Common myeloid progenitor, CD34-positive (primary cell): ENCODE measurements at regions not wholly inside any gene's neighbourhood (a gene's known extent, or its start where the extent isn't known, plus 50 kb on each side); places are given as distances from the start of the nearest gene placed in this dataset.

Experiments
- CTCF ChIA-PET: fragments of 350-600 bp; sonication (Branson Sonifier 250); formaldehyde crosslinking; loops from one replicate; lab custom pipeline; 2021; ENCODE audit warnings: antibody characterized with exemption; lab: Charles Lee
- POLR2A ChIA-PET: fragments of 350-600 bp; sonication (Branson Sonifier 250); formaldehyde crosslinking; loops from one replicate; lab custom pipeline; 2021; ENCODE audit warnings: antibody characterized with exemption; lab: Charles Lee
- DNase-seq, 3 donors: peaks; one replicate each; pipeline versions ENCODE4 v3.0.0 to v3.0.0-alpha.2; 2013
- H3K27ac ChIP-seq, 2 experiments: 1 replicate in 1 of 2; 2 replicates in 1 of 2; pipeline ENCODE4 v1.7.0; 2013; ENCODE audit warnings: inconsistent platforms in 2 of 2, low read length in 2 of 2, mild to moderate bottlenecking in 2 of 2, low read depth in 1 of 2, moderate library complexity in 1 of 2; ENCODE audit not compliant: severe bottlenecking in 2 of 2, insufficient read depth in 1 of 2, poor library complexity in 1 of 2
- H3K27me3 ChIP-seq, 5 experiments: replicated peaks in 2 of 5; 1 replicate in 3 of 5; 2 replicates in 2 of 5; pipeline versions ENCODE4 v1.6.1 to v1.7.0; 2013; ENCODE audit warnings: low read length in 4 of 5, mild to moderate bottlenecking in 2 of 5, moderate library complexity in 2 of 5, inconsistent platforms in 1 of 5; ENCODE audit not compliant: insufficient read depth in 5 of 5, control insufficient read depth in 4 of 5
- H3K36me3 ChIP-seq, 4 experiments: 1 replicate in 2 of 4; 2 replicates in 2 of 4; pipeline versions ENCODE4 v1.6.1 to v1.7.0; 2013; ENCODE audit warnings: low read length in 3 of 4, control low read depth in 1 of 4, mild to moderate bottlenecking in 1 of 4; ENCODE audit not compliant: control insufficient read depth in 4 of 4, insufficient read depth in 4 of 4
- H3K4me1 ChIP-seq, 4 experiments: 1 replicate in 3 of 4; 2 replicates in 1 of 4; pipeline versions ENCODE4 v1.6.1 to v1.7.1; 2013; ENCODE audit warnings: low read length in 3 of 4, mild to moderate bottlenecking in 3 of 4, control low read depth in 1 of 4, inconsistent platforms in 1 of 4, moderate library complexity in 1 of 4; ENCODE audit not compliant: control insufficient read depth in 4 of 4, insufficient read depth in 4 of 4; ENCODE audit errors: control extremely low read depth in 1 of 4
- H3K4me3 ChIP-seq, 7 experiments: 1 replicate in 4 of 7; 2 replicates in 3 of 7; pipeline versions ENCODE4 v1.5.1 to v1.7.0; 2013; ENCODE audit warnings: mild to moderate bottlenecking in 7 of 7, low read length in 6 of 7, moderate library complexity in 6 of 7, inconsistent platforms in 2 of 7, low read depth in 2 of 7, control low read depth in 1 of 7; ENCODE audit not compliant: insufficient read depth in 4 of 7, control insufficient read depth in 1 of 7; ENCODE audit errors: extremely low read depth in 1 of 7
- H3K9me3 ChIP-seq, 5 experiments: 1 replicate in 4 of 5; 2 replicates in 1 of 5; pipeline versions ENCODE4 v1.6.1 to v1.7.1; 2013; ENCODE audit warnings: low read length in 4 of 5, mild to moderate bottlenecking in 2 of 5, inconsistent platforms in 1 of 5, low read depth in 1 of 5, moderate library complexity in 1 of 5; ENCODE audit not compliant: control insufficient read depth in 4 of 5, insufficient read depth in 2 of 5; ENCODE audit errors: control extremely low read depth in 1 of 5
- WGBS: methylation state at CpG from one replicate; pipeline ENCODE4 v1.1.5; 2013; ENCODE audit not compliant: insufficient coverage; 5-methylcytosine and 5-hydroxymethylcytosine counted together

DNA sequence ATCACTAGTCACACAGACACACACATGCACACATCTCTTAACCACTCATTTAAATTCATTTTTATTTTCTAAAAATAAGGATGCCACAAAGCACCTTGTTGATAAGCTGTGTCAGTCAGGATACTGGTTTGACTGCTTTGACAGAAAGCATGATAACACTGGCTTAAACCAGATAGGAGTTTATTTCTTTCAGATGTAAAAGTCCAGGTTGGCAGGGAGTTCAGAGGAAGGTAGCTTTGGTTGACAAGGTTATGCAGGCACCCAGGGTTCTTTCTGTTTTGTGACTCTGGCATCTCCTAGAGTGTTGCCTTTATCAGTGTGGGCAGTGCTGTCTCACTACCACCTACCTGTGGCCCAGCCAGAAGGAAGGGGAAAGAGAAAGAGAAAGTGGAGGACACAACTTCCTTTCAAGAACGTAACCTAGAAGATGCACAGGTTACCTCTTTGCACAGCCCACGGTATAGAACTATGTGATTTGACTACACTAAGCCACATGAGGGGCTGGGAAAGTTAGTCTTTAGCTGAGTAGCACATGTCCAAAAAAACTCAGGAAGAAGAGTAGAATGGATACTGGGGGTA is 334.7 kb downstream of the OSTF1 start:
- no peak for DNase-seq
- no peaks in the 10 kb centered on the region for H3K36me3 ChIP-seq
- H3K4me3 ChIP-seq, result no peak overlapping the region
- H3K4me1 ChIP-seq, result no peaks in the 10 kb centered on the region
- POLR2A ChIA-PET, result no interaction called here
- CTCF ChIA-PET, result no interaction called here
- peaks cover 0 to 4% (median 0%) of the 10 kb centered on the region in 5 experiments for H3K27me3 ChIP-seq
- peaks cover 0 to 2% (median 0%) of the 10 kb centered on the region in 5 experiments for H3K9me3 ChIP-seq
- no peak overlapping the region for H3K27ac ChIP-seq
- WGBS, result 83% methylated on average over 1 of the region's 2 CpGs

DNA sequence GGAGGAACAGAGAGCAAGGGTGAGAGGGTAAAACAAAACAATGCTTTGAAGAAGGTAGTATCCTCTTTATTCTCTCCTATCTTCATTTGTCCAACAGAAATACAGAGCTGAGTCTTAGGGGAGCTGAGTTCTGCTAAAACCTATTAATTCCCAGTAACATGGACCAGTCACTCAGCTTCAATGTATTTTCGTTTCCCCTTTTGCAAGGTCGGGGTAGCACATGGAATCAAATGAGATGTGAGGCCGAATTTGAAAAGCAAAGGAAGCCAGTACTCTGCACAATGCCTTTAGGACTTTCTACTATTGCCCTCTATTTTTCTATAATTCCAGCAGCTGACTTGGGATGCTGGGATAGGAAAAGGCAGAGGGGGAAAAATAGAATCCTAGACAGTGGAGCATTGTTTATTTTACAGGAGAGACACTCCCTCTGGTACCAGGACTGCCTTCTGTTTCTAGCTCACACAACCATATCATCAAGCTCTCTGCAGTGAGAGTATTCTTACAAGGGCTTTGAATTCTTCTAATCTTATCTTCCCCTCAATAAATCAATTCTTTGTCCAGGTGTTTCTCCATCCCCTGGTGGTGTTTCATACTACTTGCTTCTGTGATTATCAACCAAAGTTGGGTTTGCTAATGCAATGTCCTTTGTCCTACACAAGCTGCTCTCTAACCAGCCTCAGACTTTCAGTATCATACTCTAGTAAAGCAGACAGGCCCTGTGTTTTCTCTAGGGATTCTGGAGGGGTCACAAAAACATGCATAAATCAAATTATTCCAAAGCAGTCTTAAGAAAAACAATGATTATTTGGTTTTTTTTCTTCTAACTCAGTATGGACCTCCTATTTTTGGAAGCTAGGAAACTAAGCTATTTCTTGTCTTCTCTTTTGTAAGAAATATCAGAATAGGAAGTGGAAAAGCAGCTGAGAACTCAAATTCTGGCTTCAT is 341.5 kb downstream of the OSTF1 start:
- no peak overlapping the region for H3K4me3 ChIP-seq
- 83% methylated on average over 1 of the region's 3 CpGs for WGBS
- H3K4me1 ChIP-seq, result no peaks in the 10 kb centered on the region
- H3K36me3 ChIP-seq, result no peaks in the 10 kb centered on the region
- H3K9me3 ChIP-seq, result no peaks in the 10 kb centered on the region
- DNase-seq, result no peak
- peaks cover 0 to 4% (median 0%) of the 10 kb centered on the region in 5 experiments for H3K27me3 ChIP-seq
- POLR2A ChIA-PET, result interaction anchor here (0.7 kb wide), 1 partner anchor 326 kb away, joined by 4 read pairs; no protein-coding TSS in a partner anchor
- CTCF ChIA-PET, result no interaction called here
- no peak overlapping the region for H3K27ac ChIP-seq

DNA sequence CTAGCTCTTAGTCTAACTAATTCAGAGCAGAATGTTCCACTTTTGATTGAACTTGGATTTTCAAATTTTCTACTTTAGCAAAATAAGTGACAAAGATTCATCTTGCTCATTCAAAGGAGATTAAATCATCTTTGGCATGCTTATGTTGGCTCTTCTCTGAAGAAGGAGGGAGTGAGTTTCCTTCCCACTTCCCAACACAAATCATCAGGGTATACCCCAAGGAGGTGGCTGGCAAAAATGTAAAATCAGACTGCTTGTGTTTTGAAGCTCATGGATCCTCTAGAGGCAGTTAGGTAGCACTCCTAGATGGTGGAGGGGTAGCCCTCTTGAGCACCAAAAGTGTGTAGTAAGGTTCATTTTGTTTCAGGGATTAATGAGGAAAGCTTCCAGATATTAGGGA is 343.1 kb downstream of the OSTF1 start:
- CTCF ChIA-PET, result interaction anchor here (1.2 kb wide), 1 partner anchor 50 kb away, joined by 3 read pairs; no protein-coding TSS in a partner anchor

DNA sequence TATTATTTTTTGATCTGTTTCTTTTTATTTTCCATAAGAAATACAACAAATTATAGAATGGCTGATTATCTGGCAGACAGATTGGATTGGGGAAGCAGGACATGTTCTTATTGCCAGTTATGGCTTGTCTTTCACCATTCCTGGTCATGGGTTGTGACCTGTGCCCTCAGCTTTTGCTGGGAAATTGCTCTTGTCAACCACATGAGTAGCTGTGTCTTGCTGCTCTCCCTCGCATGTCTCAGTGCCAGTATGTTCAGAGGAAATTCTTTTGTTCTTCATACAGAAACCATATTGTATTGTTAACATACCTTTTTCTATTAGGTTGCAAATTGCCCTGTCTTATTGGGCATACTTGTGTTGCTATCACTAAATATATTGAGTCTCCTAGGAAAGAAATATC is 344.1 kb downstream of the OSTF1 start:
- DNase-seq, result no peak
- Histone ChIP-seq H3K27ac (no peak overlapping the region), H3K27me3 (no peaks in the 10 kb centered on the region), H3K36me3 (no peaks in the 10 kb centered on the region), H3K4me3 (no peak overlapping the region), H3K4me1 (no peaks in the 10 kb centered on the region), H3K9me3 (no peaks in the 10 kb centered on the region)
- CTCF ChIA-PET, result interaction anchor here (1.2 kb wide), 1 partner anchor 49 kb away, joined by 3 read pairs; no protein-coding TSS in a partner anchor
- no CpG with 5 or more reads among the region's 1 CpG for WGBS
- POLR2A ChIA-PET, result no interaction called here

More for the DNA sequence above, 343.1 kb downstream of the OSTF1 start:
- Histone ChIP-seq H3K27ac (no peak overlapping the region), H3K9me3 (no peaks in the 10 kb centered on the region), H3K4me1 (no peaks in the 10 kb centered on the region), H3K27me3 (peaks cover 0 to 4% (median 0%) of the 10 kb centered on the region in 5 experiments), H3K36me3 (no peaks in the 10 kb centered on the region), H3K4me3 (no peak overlapping the region)
- POLR2A ChIA-PET, result no interaction called here
- no peak for DNase-seq

DNA sequence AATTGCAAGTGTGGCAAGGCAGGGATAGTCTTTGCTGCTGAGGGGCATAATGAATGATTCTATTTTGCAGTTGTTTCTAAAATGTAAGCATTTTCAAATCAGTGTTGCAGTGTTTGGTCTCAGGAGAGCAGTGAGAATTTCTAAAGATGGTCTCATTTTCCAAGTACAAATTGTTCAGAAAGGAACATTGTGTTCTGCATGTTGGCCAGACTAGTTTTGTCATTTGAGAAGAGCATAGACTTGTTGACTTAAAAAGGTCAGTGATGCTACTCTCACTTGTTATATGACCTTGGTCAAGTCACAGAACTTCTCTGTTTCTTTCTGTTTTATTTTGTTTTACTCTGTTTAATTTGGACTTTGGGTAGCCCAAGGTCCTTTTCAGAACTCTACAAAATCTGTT is 344.6 kb downstream of the OSTF1 start:
- CTCF ChIA-PET, result no interaction called here
- H3K27me3 ChIP-seq, result no peaks in the 10 kb centered on the region
- no peaks in the 10 kb centered on the region for H3K4me1 ChIP-seq
- H3K27ac ChIP-seq, result no peak overlapping the region
- no peak for DNase-seq
- no peaks in the 10 kb centered on the region for H3K9me3 ChIP-seq
- no peak overlapping the region for H3K4me3 ChIP-seq
- POLR2A ChIA-PET, result no interaction called here
- no peaks in the 10 kb centered on the region for H3K36me3 ChIP-seq

DNA sequence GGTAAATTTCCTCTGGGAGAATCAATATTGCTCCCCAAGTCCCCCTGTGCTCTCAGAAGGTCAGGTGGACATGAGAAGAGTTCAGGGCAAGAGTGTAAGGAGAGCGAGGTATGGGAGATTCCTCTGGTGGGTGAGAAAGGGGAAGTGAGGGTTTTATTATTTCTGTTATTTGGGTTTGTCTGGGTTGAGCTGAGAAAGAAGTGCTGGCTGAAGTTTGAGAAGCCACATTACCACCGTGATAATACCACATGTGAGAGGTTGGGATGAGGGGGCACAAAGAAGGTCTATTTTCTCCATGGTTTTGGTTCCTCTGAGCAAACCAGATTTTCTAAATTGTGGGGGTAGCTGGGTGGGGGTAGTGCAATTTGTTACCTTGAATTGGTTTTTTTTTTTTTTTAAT is 350.4 kb downstream of the OSTF1 start:
- H3K36me3 ChIP-seq, result no peaks in the 10 kb centered on the region
- 17% methylated on average over 1 of the region's 2 CpGs for WGBS
- no peaks in the 10 kb centered on the region for H3K27me3 ChIP-seq
- no peak overlapping the region for H3K4me3 ChIP-seq
- H3K4me1 ChIP-seq, result peaks cover 0 to 21% (median 10%) of the 10 kb centered on the region in 4 experiments
- no peak overlapping the region for H3K27ac ChIP-seq
- ChIA-PET CTCF (no interaction called here), POLR2A (no interaction called here)
- H3K9me3 ChIP-seq, result peaks cover 0 to 2% (median 0%) of the 10 kb centered on the region in 5 experiments
- peak in 2 of 3 donors; percentile 35 to 52 for DNase-seq

DNA sequence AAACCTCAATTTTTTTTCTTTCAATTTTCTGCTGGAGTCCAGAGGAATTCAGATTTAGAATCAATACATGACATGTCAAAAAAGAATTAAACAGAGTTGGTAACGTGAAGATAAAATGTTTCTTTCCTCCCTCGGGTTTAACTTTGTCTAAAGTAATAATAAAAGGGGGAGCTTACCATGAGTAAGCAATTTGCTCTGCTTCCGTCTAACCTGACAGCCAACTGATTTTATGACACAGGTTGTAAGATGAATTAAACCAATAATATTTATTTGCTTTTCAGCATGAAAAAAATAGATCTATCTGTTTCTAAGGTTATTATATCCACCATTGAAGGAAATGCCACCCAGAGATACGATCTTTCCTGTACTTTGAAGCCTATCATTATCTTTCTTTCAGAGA is 352.6 kb downstream of the OSTF1 start:
- Histone ChIP-seq H3K27ac (peak overlapping the region in 1 of 2 experiments; percentile 18), H3K27me3 (no peaks in the 10 kb centered on the region), H3K9me3 (peaks cover 0 to 2% (median 0%) of the 10 kb centered on the region in 5 experiments), H3K36me3 (no peaks in the 10 kb centered on the region), H3K4me3 (no peak overlapping the region), H3K4me1 (peaks cover 0 to 21% (median 10%) of the 10 kb centered on the region in 4 experiments)
- ChIA-PET POLR2A (no interaction called here), CTCF (no interaction called here)
- WGBS, result 22% methylated on average over 1 of the region's 4 CpGs
- peak; percentile 4 to 54 (median 30) for DNase-seq
